ENCODE measurements at regions not wholly inside any gene's neighbourhood (a gene's known extent, or its start where the extent isn't known, plus 50 kb on each side); places are given as distances from the start of the nearest gene placed in this dataset.
"Not testable (repeated sequence)": the region's sequence is repeated elsewhere in the genome, so short reads cannot be mapped to it uniquely, and the experiment has no call there.

GRCh38 chr12:29929295-29929694, 145.6 kb upstream of the TMTC1 start:
- DNase-seq, result no peak

GRCh38 chr12:29921307-29921706, 137.6 kb upstream of the TMTC1 start:
- peak; percentile 26 for DNase-seq

- no peak for DNase-seq
Observed at GRCh38 chr12:29908157-29908556, 124.4 kb upstream of the TMTC1 start.

DNA sequence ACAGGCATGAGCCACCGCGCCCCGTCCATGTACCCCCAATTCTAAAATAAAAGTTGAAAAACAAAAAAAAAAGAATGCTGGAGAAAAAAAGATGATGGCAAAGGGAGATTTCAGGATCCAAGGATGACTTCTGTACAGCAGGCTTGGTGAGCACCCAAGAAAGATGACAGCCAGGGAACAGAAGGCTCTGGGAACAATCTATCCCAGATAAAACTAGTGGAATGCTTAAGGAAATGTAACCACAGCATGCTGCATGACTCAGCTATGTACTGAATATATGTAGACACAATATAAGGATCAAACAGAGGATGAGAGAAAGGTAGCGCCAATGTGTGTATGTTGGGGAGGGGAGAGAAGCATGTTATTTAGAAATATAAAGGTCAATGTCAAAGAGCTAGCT, 123.7 kb upstream of the TMTC1 start:
- DNase-seq, result no peak

DNA sequence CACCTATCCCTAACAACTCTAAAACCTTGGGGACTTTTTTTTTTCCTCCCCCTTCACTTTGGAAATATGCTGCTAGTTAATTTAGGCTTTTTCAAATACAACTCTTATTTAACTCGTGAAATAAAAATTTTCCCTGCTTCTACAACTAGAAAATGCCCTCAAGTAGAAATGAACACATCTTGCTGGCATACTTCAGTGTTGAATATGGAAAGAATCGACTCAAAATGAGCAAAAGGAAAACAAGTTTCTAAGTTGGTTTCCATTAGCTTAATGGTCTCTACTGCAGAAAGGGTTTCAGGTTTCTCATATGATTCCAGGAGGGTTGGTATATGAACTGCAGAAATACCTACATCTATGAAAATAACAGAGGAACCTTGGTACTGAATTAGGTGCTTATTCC, 118.3 kb upstream of the TMTC1 start:
- DNase-seq, result no peak

- DNase-seq, result no peak
Observed at GRCh38 chr12:29901585-29901984, 117.8 kb upstream of the TMTC1 start.

DNA sequence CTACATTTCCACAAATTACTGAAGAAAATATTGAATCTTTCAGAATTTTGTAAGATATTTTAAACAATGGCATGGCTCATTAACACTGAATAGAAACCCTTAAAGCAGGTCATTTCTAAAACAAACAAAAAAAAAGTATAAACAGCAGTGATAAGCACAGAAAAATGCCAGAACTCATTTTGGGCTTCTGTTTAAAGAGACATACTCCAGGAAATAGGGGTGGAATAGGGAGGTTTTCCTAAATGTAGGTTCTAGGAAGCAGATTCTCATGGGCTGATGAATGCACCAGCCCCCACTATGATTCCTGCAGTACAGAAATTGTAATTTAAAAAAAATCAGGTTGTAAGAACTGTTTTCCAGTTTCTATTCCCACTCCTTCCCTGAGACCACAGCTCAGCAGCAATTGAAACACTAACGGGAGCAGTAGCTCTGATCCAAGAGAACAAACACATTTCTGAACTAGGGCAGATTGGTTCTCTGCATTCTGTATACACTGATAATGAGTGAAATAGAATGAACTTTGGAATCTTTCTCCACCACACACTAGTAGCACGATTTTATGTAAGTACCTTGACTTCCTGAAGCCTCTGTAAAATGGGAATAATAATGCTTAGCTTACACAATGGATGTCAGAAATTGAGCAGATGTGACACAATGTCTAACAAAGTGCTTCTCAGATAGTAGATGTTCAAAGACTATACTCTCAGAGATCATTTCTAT, 115.6 kb upstream of the TMTC1 start:
- DNase-seq, result no peak

DNA sequence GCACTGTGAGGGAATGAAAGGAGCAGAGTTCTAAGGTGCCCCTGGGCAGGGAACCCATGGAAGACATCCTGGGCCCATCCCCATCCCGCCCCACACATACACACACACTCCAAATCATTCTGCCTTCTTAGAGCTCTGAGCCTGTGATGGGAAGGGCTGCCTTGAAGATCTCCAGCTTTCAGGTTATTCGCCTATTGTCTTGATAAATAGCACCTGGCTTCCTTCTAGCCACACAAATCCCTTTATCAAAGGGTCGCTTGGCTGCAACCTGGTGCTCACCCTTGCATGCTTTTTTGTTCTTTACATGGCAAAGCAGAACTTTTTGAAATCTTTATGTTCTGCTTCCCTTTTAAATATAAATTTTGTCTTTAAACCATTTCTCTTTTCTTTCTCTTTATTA, 112.2 kb upstream of the TMTC1 start:
- DNase-seq, result no peak

DNA sequence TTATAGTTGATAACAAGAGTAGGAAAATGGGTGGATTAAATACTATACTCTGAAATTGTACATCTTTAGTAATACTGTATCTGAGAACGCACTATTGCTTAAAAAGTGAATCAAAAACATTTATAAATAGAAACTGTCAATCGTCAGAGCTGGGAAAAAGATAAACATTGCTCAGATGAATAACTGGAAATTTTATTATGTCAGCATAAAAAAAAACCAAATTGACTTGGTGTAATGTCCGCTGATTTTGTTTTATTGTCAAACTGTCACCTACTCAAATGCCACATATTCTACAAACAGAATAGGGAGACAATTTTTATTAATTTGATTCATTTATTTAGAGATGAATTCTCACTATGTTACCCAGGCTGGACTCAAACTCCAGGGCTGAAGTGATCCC, 109.3 kb upstream of the TMTC1 start:
- no peak for DNase-seq

DNA sequence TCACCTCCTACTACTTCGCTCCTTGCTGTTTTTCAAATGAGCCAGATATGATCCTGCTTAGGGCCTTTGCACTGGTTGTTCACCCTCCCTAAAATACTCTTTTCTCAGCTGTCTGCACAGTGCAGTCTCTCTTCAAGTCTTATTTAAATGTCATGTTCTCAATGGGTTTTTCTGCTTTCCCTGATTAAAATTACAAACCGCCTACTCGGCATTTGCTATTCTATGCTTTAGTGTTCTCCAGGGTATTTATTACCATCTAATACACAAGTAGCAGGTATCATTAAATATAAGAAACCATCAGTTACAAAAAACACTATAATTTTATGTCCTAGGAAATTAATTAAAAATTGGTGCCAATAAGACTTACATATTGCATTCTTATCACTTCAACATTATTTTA, 108.0 kb upstream of the TMTC1 start:
- DNase-seq, result no peak

DNA sequence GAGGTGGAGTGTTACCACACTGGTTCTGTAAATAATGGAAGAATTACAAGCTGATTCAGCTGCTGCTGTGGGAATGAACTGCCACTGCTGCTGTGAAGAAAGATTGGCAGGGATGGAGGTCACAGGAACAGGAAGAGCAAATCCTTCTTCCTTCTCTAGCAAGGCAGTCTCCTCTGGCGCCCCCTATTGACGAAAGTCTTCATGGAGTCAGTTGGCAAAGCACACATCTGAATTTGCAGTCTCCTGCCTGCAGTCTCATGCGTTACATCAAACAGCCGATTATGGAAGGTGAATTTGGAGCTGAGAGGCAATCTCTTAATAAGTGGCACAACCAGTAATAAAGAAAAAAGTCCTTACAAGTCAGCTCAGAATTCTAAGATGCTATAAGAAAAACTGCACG, 106.0 kb upstream of the TMTC1 start:
- peak; percentile 53 for DNase-seq

DNA sequence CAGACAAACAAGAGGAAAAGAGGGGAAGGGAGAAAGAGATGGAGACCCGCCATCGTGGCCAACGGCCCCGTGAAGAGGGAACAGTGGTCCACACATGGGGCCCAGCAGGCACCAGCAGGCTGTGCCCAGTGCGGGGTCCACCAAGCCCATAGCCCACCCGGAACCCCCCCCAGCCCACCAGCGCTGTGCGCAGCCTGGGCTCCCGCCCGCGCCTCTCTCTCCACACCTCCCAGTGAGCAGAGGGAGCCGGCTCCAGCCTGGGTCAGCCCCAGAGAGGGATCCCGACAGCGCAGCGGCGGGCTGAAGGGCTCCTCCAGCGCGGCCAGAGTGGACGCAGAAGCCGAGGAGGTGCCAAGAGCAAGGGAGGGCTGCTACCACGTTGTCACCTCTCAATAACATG, 105.0 kb upstream of the TMTC1 start:
- DNase-seq, result no peak

DNA sequence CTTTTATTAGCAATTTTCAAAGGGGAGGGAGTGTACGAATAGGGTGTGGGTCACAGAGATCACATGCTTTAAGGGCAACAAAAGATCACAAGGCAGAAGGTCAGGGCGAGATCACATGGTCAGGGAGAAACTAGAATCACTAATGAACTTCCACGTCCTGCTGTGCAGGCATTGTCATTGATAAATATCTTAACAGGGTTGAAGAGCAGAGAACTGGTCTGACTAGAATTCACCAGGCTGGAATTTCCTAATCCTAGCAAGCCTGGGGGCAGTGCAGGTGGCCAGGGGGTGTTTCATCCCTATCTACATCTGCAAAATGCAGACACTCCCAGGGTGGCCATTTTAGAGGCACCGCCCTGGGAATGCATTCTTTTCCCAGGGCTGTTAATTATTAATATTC, 101.2 kb upstream of the TMTC1 start:
- DNase-seq, result not testable (repeated sequence)

GRCh38 chr12:29883941-29884554, 100.3 kb upstream of the TMTC1 start:
- DNase-seq, result no peak

GRCh38 chr12:29883525-29883924, 99.8 kb upstream of the TMTC1 start:
- no peak for DNase-seq

- DNase-seq, result no peak
Observed at GRCh38 chr12:29882846-29883245, 99.1 kb upstream of the TMTC1 start.

DNA sequence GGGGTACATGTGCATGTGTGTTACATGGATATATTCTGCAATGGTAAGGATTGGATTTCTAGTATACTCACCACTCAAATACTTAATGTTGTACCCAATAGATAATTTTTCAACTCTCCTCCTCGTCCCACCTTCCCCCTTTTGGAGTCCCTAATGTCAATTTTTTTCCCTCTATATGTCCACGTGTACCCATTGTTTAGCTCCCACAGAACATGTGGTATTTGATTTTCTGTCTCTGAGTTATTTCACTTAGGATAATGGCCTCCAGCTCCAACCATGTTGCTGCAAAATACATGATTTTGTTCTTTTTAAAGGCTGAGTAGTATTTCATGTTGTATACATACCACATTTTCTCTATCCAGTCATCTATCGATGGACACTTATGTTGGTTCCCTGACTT, 97.2 kb upstream of the TMTC1 start:
- DNase-seq, result no peak

DNA sequence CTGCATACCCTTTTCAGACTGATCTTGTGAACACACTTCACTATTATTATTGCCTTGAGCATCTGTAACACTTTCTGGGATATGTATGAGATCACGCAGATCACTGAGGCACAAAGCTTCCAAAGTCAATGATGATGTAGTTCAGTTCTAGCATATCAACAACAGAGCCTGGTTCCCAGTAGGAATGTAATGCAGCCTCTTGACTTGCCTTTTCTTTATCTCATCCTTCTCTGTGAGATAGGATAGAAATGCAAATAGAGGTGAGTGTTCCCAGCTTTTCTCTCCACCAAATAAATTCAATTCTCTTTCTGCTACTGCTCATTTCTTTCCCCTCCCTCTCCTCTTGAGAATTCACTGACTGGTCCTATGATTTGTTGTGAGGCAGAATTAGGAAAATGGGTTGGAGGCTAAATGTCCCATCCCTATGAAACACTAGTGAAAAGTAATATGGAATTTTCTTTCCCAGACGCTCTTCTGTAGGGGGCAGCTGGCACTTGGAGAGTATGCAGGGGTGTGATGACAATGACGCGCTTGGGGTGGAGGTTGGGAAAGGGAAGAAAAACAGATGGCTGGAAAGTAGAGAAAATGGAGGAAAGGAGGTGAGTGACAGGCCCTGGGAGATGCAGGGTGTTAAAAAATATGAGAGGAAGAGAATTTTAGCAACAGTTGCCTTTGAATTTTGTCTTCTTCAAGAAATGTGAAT, 96.0 kb upstream of the TMTC1 start:
- DNase-seq, result no peak

GRCh38 chr12:29869946-29870345, 86.2 kb upstream of the TMTC1 start:
- DNase-seq, result no peak

GRCh38 chr12:29867823-29868222, 84.1 kb upstream of the TMTC1 start:
- peak; percentile 39 for DNase-seq

DNA sequence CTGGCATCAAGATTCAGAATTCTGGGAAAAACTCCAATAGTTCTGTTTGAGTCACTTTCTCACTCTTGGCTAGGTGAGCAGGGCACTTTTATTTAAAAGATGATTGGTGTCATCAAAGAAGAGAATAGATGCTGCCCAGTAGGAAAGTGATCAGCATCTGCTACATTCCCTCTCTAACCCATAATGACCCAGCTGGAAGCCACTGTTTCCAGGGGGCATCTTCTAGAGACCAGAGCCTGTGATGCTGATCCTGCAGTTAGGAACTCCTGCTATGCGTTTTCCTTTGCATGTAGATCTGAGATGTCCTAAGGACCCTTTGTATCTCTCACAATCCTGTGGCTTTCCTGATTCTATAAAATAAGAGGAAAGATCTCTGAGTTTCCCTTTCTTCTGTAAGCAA, 79.9 kb upstream of the TMTC1 start:
- no peak for DNase-seq

DNA sequence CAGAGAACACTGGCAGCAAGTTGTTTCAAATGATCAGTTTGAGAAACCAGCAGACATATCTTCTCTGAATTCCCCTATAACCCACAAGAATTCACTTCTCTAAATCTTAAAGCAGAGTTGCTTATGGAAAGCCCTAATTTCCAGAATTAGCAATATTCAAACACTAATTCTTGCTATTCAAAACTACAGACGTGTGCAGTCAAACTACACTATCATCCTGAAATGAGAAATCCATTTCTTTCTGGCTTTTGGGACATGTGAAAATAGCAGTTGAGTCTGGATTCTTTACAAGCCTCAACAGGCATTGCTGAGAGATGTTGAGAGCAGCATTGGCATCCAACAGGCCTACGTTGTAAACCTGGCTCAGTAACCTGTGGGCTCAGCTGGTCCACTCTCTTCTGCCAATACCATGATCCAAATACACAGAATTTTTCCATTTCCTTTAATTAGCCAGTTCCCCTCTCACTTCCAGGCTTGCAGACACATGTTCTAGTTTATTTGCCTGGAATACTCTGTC, 74.6 kb upstream of the TMTC1 start:
- DNase-seq, result no peak

GRCh38 chr12:29847246-29847645, 63.5 kb upstream of the TMTC1 start:
- no peak for DNase-seq

DNA sequence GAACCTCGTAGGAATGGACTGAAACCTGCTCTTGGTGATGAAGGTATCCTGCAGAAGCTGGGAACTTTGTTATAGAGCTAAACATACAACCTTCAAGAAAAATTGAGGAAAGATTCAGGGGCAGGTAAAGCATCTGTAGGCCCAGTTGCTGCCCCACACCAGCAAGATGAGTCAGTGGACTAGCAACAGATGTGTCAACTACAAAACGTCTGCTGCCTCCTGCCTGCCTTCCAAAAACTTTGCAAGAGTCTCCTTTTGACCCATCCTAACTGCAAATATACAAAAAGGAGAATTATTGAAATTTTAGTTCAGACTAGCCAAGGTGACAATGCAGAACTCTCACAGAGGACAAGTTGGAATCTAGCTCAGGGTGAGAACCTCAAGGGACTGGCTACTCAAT, 60.9 kb upstream of the TMTC1 start:
- no peak for DNase-seq

Measured in MV-4-11 (cell line).